ENCODE measurements at regions not wholly inside any gene's neighbourhood (a gene's known extent, or its start where the extent isn't known, plus 50 kb on each side); places are given as distances from the start of the nearest gene placed in this dataset.

DNA sequence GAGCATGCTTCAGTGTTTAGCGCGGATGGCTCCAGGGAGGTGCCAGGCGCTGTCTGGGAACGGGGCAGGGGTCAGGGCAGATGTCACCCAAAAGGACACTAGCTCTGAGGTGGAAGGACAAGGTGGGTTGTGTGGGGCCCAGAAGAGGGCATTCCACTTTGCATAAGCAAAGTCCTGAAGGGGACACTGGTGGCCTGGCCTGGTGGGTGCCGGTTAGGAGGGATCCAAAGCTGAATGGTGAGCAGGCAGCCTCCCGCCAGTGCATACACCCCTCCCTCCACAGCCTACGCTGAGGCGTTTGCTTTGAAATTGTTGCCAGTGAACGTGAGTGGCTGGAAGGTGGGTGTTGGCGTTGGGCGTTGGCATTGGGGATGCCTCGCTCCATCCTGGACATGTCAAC lies 192.1 kb downstream of the BMP7 start:
- Histone ChIP-seq H2AFZ (ENCODE audit: low read length) (no peak overlapping the region), H3K36me3 (ENCODE audit: insufficient read depth, low read length) (no peaks in the 10 kb centered on the region), H3K9me2 (ENCODE audit: low read depth, low read length) (no peaks in the 10 kb centered on the region), H3K27ac (ENCODE audit: low read depth, low read length, poor library complexity, severe bottlenecking) (no peak overlapping the region), H3K4me3 (ENCODE audit: low read depth, low read length, poor library complexity, severe bottlenecking) (no peak overlapping the region), H3K9me3 (ENCODE audit: low read length) (peaks cover 17% of the 10 kb centered on the region), H3F3A (ENCODE audit: insufficient read depth, low read length) (no peaks in the 10 kb centered on the region), H3K4me1 (ENCODE audit: insufficient read depth, low read length, severe bottlenecking) (no peaks in the 10 kb centered on the region), H3K79me2 (ENCODE audit: insufficient read depth, low read length) (no peaks in the 10 kb centered on the region), H3K27me3 (ENCODE audit: insufficient read depth, low read length) (peaks cover 17% of the 10 kb centered on the region), H4K20me1 (ENCODE audit: insufficient read depth, low read length) (no peaks in the 10 kb centered on the region), H3K9ac (ENCODE audit: low read length) (no peak overlapping the region), H3K4me2 (ENCODE audit: low read length) (no peak overlapping the region)
- TF ChIP-seq, protein P1, sequence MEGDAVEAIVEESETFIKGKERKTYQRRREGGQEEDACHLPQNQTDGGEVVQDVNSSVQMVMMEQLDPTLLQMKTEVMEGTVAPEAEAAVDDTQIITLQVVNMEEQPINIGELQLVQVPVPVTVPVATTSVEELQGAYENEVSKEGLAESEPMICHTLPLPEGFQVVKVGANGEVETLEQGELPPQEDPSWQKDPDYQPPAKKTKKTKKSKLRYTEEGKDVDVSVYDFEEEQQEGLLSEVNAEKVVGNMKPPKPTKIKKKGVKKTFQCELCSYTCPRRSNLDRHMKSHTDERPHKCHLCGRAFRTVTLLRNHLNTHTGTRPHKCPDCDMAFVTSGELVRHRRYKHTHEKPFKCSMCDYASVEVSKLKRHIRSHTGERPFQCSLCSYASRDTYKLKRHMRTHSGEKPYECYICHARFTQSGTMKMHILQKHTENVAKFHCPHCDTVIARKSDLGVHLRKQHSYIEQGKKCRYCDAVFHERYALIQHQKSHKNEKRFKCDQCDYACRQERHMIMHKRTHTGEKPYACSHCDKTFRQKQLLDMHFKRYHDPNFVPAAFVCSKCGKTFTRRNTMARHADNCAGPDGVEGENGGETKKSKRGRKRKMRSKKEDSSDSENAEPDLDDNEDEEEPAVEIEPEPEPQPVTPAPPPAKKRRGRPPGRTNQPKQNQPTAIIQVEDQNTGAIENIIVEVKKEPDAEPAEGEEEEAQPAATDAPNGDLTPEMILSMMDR (IDR thresholded peaks at IDR 0.05; ENCODE audit: low read length) = no peak
- no peak for TF ChIP-seq EZH2 (IDR thresholded peaks at IDR 0.05; ENCODE audit: borderline replicate concordance, low read length)

DNA sequence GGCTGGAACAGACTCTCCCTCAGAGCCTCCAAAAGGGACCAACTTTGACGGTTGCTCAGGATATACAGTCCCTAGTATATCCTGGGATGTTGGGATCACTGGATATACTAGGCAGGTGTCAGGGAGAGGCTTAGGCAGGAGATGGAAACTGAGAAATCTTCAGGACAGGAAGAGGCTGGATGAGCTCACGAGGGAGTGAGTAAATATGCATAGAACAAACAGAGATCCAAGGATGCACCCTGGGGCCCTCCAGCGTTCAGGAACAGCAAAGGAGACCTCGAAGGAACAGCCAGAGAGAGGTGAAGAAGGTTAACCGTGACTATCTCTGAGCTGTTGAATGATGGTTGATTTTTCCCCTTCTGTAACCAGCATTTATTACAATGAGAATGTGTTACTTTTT lies 191.3 kb downstream of the BMP7 start:
- Histone ChIP-seq H3K4me1 (ENCODE audit: insufficient read depth, low read length, severe bottlenecking) (no peaks in the 10 kb centered on the region), H2AFZ (ENCODE audit: low read length) (no peak overlapping the region), H3K9me2 (ENCODE audit: low read depth, low read length) (no peaks in the 10 kb centered on the region), H3K9me3 (ENCODE audit: low read length) (peaks cover 22% of the 10 kb centered on the region), H3K4me2 (ENCODE audit: low read length) (no peak overlapping the region), H3F3A (ENCODE audit: insufficient read depth, low read length) (no peaks in the 10 kb centered on the region), H3K27ac (ENCODE audit: low read depth, low read length, poor library complexity, severe bottlenecking) (no peak overlapping the region), H3K36me3 (ENCODE audit: insufficient read depth, low read length) (no peaks in the 10 kb centered on the region), H3K27me3 (ENCODE audit: insufficient read depth, low read length) (peaks cover 17% of the 10 kb centered on the region), H3K9ac (ENCODE audit: low read length) (no peak overlapping the region), H3K4me3 (ENCODE audit: low read depth, low read length, poor library complexity, severe bottlenecking) (no peak overlapping the region), H4K20me1 (ENCODE audit: insufficient read depth, low read length) (no peaks in the 10 kb centered on the region), H3K79me2 (ENCODE audit: insufficient read depth, low read length) (no peaks in the 10 kb centered on the region)
- TF ChIP-seq, protein P1 (IDR thresholded peaks at IDR 0.05; ENCODE audit: low read length) = no peak
- no peak for TF ChIP-seq EZH2 (IDR thresholded peaks at IDR 0.05; ENCODE audit: borderline replicate concordance, low read length)

DNA sequence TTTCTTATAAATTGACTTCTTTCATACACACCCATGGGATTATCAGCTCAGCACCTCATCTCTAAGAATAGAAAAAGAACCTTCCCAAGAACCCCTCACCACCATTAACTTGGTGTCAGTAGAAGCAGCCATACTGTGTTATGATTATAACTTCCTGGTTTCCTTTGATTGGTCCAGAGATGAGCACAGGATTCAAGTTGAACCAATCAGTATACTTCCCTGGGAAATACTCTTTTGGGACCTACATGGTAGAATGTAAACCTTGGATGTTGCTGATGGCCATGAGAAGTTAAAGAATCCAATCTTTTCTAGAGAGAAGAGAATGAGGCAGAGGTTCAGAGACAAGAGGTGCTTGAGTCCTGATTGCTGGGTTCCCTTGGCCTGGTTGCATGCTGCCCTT lies 190.8 kb downstream of the BMP7 start:
- H4K20me1 ChIP-seq (ENCODE audit: insufficient read depth, low read length) = no peaks in the 10 kb centered on the region
- H3K79me2 ChIP-seq (ENCODE audit: insufficient read depth, low read length) = no peaks in the 10 kb centered on the region
- no peak overlapping the region for H3K4me2 ChIP-seq (ENCODE audit: low read length)
- H3K4me1 ChIP-seq (ENCODE audit: insufficient read depth, low read length, severe bottlenecking) = no peaks in the 10 kb centered on the region
- no peaks in the 10 kb centered on the region for H3F3A ChIP-seq (ENCODE audit: insufficient read depth, low read length)
- no peaks in the 10 kb centered on the region for H3K9me2 ChIP-seq (ENCODE audit: low read depth, low read length)
- H3K27me3 ChIP-seq (ENCODE audit: insufficient read depth, low read length) = peaks cover 17% of the 10 kb centered on the region
- no peak overlapping the region for H3K4me3 ChIP-seq (ENCODE audit: low read depth, low read length, poor library complexity, severe bottlenecking)
- H3K9ac ChIP-seq (ENCODE audit: low read length) = no peak overlapping the region
- H3K27ac ChIP-seq (ENCODE audit: low read depth, low read length, poor library complexity, severe bottlenecking) = no peak overlapping the region
- no peak for TF ChIP-seq EZH2 (IDR thresholded peaks at IDR 0.05; ENCODE audit: borderline replicate concordance, low read length)
- TF ChIP-seq, protein P1 (IDR thresholded peaks at IDR 0.05; ENCODE audit: low read length) = no peak
- peaks cover 22% of the 10 kb centered on the region for H3K9me3 ChIP-seq (ENCODE audit: low read length)
- no peak overlapping the region for H2AFZ ChIP-seq (ENCODE audit: low read length)
- H3K36me3 ChIP-seq (ENCODE audit: insufficient read depth, low read length) = no peaks in the 10 kb centered on the region
